Pancreas (tissue), 10 donors: ENCODE measurements at regions not wholly inside any gene's neighbourhood (a gene's known extent, or its start where the extent isn't known, plus 50 kb on each side); places are given as distances from the start of the nearest gene placed in this dataset.
"Not testable (repeated sequence)": the region's sequence is repeated elsewhere in the genome, so short reads cannot be mapped to it uniquely, and the experiment has no call there.

Experiments
- ATAC-seq, 4 donors: fragments of 200-7000 bp; cut with Tn5 transposase; one replicate each; pipeline versions ENCODE4 v1.8.0 to v1.9.1; 2020; ENCODE audit warnings: mild to moderate bottlenecking in 4 of 4, moderate library complexity in 4 of 4
- DNase-seq, 6 donors: peaks; one replicate each; pipeline ENCODE4 v3.0.0-alpha.2; 2020
- FAIRE-seq: peaks from 2 replicates; lab custom pipeline; 2012; peaks lifted over from hg19 to GRCh38; lab: Jason Lieb, UNC
- H3K27ac ChIP-seq, 4 donors: fragments of 200-600 bp; sonication (generic); 1 replicate in 3 of 4; 2 replicates in 1 of 4; pipeline versions ENCODE4 v1.5.0 to v1.8.0; 2020
- H3K27me3 ChIP-seq, 4 donors: fragments of 200-600 bp; one replicate each; pipeline ENCODE4 v1.8.0; 2021
- H3K36me3 ChIP-seq, 3 donors: fragments of 200-600 bp; sonication (generic) in 1 of 3; one replicate each; pipeline versions ENCODE4 v1.5.0 to v1.8.0; 2020 to 2021
- H3K4me1 ChIP-seq, 3 donors: fragments of 200-600 bp; one replicate each; pipeline ENCODE4 v1.8.0; 2021
- H3K4me3 ChIP-seq, 4 donors: fragments of 200-600 bp; sonication (generic) in 2 of 4; one replicate each; pipeline versions ENCODE4 v1.5.0 to v1.8.0; 2020 to 2021
- H3K9me3 ChIP-seq, 4 donors: fragments of 200-600 bp; one replicate each; pipeline ENCODE4 v1.8.0; 2021
- CTCF ChIP-seq, 4 donors: fragments of 200-600 bp; sonication (generic) in 3 of 4; IDR thresholded peaks; one replicate each; pipeline versions ENCODE4 v1.5.0 to v1.8.0; 2021; ENCODE audit warnings: antibody characterized with exemption in 4 of 4
- WGBS, 2 donors: extraction: QIAGEN DNeasy Blood & Tissue Kit; methylation state at CpG; one replicate each; pipeline ENCODE4 v1.1.7; 2013; 5-methylcytosine and 5-hydroxymethylcytosine counted together
- intact Hi-C, 3 donors: fragments of 100-400 bp; cut with DNase I; formaldehyde crosslinking; loops; one replicate each; pipeline versions ENCODE4 v1.11.1 to v1.14.2; 2022
- donor health status: healthy with polysubstance abuse.
- donor health status: DM: no; HTN: no; CAD: no; lungs with moderate emphysema.
- donor health status: DM: no; HTN: no; CAD: no.
- donor health status: control.
- donor health status: control.
- donor health status: Bipolar disorder and iron deficiency.
- donor health status: DM: yes; HTN: yes; CAD: no.
- donor health status: DM: no; HTN: no; CAD: no.
- donor health status: DM: no; HTN: no; CAD: no.
- donor health status: DM: yes; HTN: yes; CAD: no.

DNA sequence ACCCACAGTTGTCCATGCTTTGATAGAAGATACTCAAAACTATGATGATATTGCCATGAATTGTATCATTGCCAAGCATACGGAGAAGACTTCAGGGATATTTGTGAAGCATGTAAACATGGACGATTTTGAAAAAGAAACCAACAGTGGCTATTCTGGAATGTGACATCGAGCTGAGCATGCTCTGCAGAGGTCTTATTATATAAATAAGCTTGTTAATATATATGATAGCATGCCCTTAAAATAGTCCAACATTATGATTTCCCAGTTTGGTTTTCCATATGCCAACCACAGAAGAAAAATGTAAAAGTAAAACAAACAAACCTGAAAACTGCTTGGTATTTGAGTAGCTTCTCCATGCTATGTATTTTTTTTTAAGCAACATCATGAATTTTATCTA, 159.1 kb downstream of the LNPK start:
- WGBS, 2 donors = 37 to 59% methylated on average over 3 of the region's 3 CpGs
- no peak for TF ChIP-seq CTCF (IDR thresholded peaks at IDR 0.05)

GRCh38 chr2:175840765-175841164, 161.3 kb downstream of the LNPK start:
- DNase-seq, H3K4me1 ChIP-seq, H3K4me3 ChIP-seq, H3K27ac ChIP-seq, ATAC-seq, intact Hi-C loops, FAIRE-seq, H3K9me3 ChIP-seq, H3K36me3 ChIP-seq, H3K27me3 ChIP-seq: not testable (repeated sequence)
- WGBS, 2 donors = 61 to 66% methylated on average over 3 of the region's 3 CpGs

More for the DNA sequence above, 159.1 kb downstream of the LNPK start:
- no peak overlapping the region for H3K27ac ChIP-seq
- peaks cover 0 to 3% (median 0%) of the 10 kb centered on the region in 4 donors for H3K27me3 ChIP-seq
- H3K9me3 ChIP-seq = no peaks in the 10 kb centered on the region
- no peaks in the 10 kb centered on the region for H3K4me1 ChIP-seq
- no peak for FAIRE-seq
- DNase-seq = no peak
- no peaks in the 10 kb centered on the region for H3K36me3 ChIP-seq
- no peak for ATAC-seq
- intact Hi-C loops = no loop called here
- no peak overlapping the region for H3K4me3 ChIP-seq

- no peak for FAIRE-seq
- WGBS, 2 donors = 63 to 68% methylated on average over 1 of the region's 1 CpG
- no peak overlapping the region for H3K27ac ChIP-seq
- H3K4me3 ChIP-seq = no peak overlapping the region
- H3K36me3 ChIP-seq = no peaks in the 10 kb centered on the region
- H3K4me1 ChIP-seq = no peaks in the 10 kb centered on the region
- H3K27me3 ChIP-seq = peaks cover 0 to 3% (median 0%) of the 10 kb centered on the region in 4 donors
- TF ChIP-seq CTCF (IDR thresholded peaks at IDR 0.05) = no peak
- no peaks in the 10 kb centered on the region for H3K9me3 ChIP-seq
- DNase-seq = no peak
- intact Hi-C loops = no loop called here
- ATAC-seq = no peak
Observed at GRCh38 chr2:175840256-175840655, 161.8 kb downstream of the LNPK start.

DNA sequence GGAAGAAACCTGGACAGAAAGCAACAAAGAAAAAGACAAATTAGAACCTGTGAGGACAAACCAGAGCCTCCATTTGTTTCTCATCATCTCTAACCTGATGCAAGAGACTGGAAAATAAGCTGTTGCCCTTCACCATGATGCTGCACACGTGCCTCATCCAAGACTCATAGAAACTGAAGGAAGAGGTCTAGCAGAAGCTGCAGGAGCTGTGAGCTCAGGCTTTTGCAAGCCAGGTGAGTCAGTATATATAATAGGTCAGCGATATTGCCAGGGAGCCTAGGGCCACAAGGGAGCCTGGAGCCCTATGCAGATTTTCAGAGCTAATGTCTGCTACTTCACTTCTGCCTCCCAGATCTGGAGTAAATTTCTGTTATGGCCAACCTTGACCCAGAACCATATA, 163.1 kb downstream of the LNPK start:
- Histone ChIP-seq H3K27me3 (peaks cover 0 to 3% (median 0%) of the 10 kb centered on the region in 4 donors), H3K27ac (no peak overlapping the region), H3K36me3 (no peaks in the 10 kb centered on the region), H3K9me3 (no peaks in the 10 kb centered on the region), H3K4me1 (no peaks in the 10 kb centered on the region), H3K4me3 (no peak overlapping the region)
- no peak for FAIRE-seq
- no peak for DNase-seq
- ATAC-seq = no peak
- TF ChIP-seq CTCF (IDR thresholded peaks at IDR 0.05) = no peak
- 63 to 68% methylated on average over 2 of the region's 2 CpGs for WGBS, 2 donors
- intact Hi-C loops = no loop called here

DNA sequence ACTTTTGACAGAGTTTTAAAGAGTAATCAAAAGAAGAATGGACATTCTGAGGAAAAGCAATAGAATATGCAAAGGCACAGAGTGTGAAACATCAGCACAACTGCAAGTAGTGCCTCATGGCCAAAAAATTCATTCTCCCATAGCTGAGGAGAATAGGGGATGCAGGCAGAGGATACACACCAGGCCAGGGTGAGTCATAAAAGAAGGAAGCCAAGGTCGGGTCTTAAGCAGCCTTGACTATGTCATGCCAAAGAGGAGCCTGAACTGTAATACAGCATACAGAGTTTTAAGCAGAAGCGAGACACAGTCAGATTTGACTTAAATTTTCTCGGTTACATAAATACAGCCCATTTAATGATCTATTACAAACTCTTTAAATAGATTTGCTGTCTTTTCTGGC, 165.0 kb downstream of the LNPK start:
- peak in 1 of 6 donors; percentile 2 for DNase-seq

More for the DNA sequence above, 165.0 kb downstream of the LNPK start:
- intact Hi-C loops = no loop called here
- ATAC-seq = peak in 3 of 4 donors; percentile 30 to 64 (median 52)
- Histone ChIP-seq H3K27ac (no peak overlapping the region), H3K4me1 (no peaks in the 10 kb centered on the region), H3K4me3 (no peak overlapping the region), H3K27me3 (peaks cover 0 to 3% (median 0%) of the 10 kb centered on the region in 4 donors), H3K36me3 (no peaks in the 10 kb centered on the region), H3K9me3 (no peaks in the 10 kb centered on the region)
- WGBS, 2 donors = 60 to 61% methylated on average over 3 of the region's 3 CpGs
- no peak for FAIRE-seq
- no peak for TF ChIP-seq CTCF (IDR thresholded peaks at IDR 0.05)
